ENCODE measurements at regions not wholly inside any gene's neighbourhood (a gene's known extent, or its start where the extent isn't known, plus 50 kb on each side); places are given as distances from the start of the nearest gene placed in this dataset.

GRCh38 chr20:40746251-40746650 is 57.2 kb upstream of the MAFB start:
- Histone ChIP-seq H3K36me3 (no peaks in the 10 kb centered on the region), H3K27me3 (peaks cover 9% of the 10 kb centered on the region), H3K9me3 (no peaks in the 10 kb centered on the region), H3K4me3 (ENCODE audit: low read depth, low read length) (no peak overlapping the region), H3K4me1 (no peaks in the 10 kb centered on the region)
- no peak for DNase-seq
- TF ChIP-seq, protein P1, sequence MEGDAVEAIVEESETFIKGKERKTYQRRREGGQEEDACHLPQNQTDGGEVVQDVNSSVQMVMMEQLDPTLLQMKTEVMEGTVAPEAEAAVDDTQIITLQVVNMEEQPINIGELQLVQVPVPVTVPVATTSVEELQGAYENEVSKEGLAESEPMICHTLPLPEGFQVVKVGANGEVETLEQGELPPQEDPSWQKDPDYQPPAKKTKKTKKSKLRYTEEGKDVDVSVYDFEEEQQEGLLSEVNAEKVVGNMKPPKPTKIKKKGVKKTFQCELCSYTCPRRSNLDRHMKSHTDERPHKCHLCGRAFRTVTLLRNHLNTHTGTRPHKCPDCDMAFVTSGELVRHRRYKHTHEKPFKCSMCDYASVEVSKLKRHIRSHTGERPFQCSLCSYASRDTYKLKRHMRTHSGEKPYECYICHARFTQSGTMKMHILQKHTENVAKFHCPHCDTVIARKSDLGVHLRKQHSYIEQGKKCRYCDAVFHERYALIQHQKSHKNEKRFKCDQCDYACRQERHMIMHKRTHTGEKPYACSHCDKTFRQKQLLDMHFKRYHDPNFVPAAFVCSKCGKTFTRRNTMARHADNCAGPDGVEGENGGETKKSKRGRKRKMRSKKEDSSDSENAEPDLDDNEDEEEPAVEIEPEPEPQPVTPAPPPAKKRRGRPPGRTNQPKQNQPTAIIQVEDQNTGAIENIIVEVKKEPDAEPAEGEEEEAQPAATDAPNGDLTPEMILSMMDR (IDR thresholded peaks at IDR 0.05; ENCODE audit: low read depth, low read length), result no peak

- Histone ChIP-seq H3K4me3 (ENCODE audit: low read depth, low read length) (no peak overlapping the region), H3K27me3 (peaks cover 9% of the 10 kb centered on the region), H3K4me1 (no peaks in the 10 kb centered on the region), H3K36me3 (no peaks in the 10 kb centered on the region), H3K9me3 (no peaks in the 10 kb centered on the region)
- no peak for DNase-seq
- TF ChIP-seq, protein P1 (IDR thresholded peaks at IDR 0.05; ENCODE audit: low read depth, low read length), result no peak
Observed at GRCh38 chr20:40748182-40748581, 59.1 kb upstream of the MAFB start.

DNA sequence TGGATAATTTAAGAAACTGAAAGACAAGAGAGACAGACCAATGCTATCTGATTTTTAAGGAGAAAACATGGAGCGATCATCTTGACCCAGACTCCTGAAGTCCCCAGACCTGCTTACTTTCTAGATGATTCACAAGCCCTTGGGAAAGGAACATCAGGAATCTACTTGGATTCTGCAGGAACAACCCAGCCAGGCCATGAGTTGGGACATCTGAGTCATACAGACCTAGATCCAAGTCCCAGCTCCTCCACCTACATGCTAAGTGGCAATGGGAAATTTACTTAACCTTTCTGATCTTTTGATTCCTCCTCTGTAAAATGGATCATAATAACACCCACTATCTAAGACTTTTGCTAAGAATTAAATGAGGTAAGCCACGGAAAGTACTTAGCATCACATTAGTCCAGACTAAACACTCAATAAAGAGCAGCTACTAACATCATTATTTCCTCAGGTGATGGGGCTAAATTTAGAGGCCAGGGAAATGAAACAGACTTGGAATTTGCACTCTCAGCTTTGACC is 61.0 kb upstream of the MAFB start:
- Histone ChIP-seq H3K36me3 (no peaks in the 10 kb centered on the region), H3K9me3 (no peaks in the 10 kb centered on the region), H3K27me3 (peaks cover 9% of the 10 kb centered on the region), H3K4me3 (ENCODE audit: low read depth, low read length) (no peak overlapping the region), H3K4me1 (no peaks in the 10 kb centered on the region)
- TF ChIP-seq, protein P1 (IDR thresholded peaks at IDR 0.05; ENCODE audit: low read depth, low read length), result no peak
- no peak for DNase-seq

DNA sequence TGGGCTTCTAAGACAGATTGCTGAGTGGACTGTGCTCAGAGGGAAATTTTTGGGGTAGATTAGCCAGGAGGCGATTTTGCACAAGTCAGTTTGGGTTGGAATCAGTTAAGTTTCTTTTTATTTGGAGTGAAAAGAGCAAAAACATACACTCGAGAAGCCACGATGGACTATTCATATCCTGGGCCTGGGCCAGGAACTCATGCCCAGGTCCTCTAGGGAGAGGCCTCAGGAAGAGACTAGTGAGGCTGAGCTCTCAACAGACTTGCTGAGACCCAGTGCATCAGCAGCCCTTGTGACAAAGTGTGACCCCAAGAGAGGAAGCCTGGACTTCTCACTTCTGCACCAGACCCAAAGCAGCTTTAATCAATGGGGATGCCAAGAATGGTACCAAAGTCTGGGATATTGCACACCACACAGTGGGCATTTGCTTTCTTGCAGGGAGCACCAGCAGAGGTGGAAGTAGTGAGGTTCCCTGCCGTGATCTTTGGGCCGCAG is 61.6 kb upstream of the MAFB start:
- TF ChIP-seq, protein P1 (IDR thresholded peaks at IDR 0.05; ENCODE audit: low read depth, low read length), result no peak
- no peak for DNase-seq
- H3K9me3 ChIP-seq, result no peaks in the 10 kb centered on the region
- no peaks in the 10 kb centered on the region for H3K4me1 ChIP-seq
- H3K4me3 ChIP-seq (ENCODE audit: low read depth, low read length), result no peak overlapping the region
- no peaks in the 10 kb centered on the region for H3K36me3 ChIP-seq
- peaks cover 5% of the 10 kb centered on the region for H3K27me3 ChIP-seq

DNA sequence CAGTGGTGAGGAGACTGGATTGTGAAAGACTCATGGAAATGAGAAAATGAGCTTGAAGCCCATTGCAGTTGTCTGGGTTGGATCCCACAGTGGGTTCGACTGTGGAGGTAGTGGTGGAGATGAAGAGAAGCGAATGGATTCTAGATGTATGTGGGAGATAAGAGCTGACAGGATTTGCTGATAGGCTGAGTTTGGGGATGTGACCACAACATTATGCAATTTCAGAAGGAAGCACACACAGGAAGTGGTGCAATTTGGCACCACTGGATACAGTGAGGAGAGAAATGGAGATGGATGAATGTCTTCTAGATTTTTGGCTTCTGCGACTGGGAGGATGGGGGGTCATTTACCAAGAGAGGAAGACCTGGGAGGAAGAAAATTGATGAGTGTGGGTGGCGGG is 64.4 kb upstream of the MAFB start:
- Histone ChIP-seq H3K36me3 (no peaks in the 10 kb centered on the region), H3K4me3 (ENCODE audit: low read depth, low read length) (no peak overlapping the region), H3K27me3 (peaks cover 3% of the 10 kb centered on the region; the same call in 1 of the 2 replicates), H3K4me1 (no peaks in the 10 kb centered on the region), H3K9me3 (no peaks in the 10 kb centered on the region)
- TF ChIP-seq, protein P1 (IDR thresholded peaks at IDR 0.05; ENCODE audit: low read depth, low read length), result no peak
- no peak for DNase-seq

GRCh38 chr20:40754339-40754943 is 65.4 kb upstream of the MAFB start:
- TF ChIP-seq, protein P1 (IDR thresholded peaks at IDR 0.05; ENCODE audit: low read depth, low read length), result no peak
- no peaks in the 10 kb centered on the region for H3K36me3 ChIP-seq
- H3K4me1 ChIP-seq, result no peaks in the 10 kb centered on the region
- H3K4me3 ChIP-seq (ENCODE audit: low read depth, low read length), result no peak overlapping the region
- no peaks in the 10 kb centered on the region for H3K27me3 ChIP-seq
- no peak for DNase-seq
- H3K9me3 ChIP-seq, result no peaks in the 10 kb centered on the region
